GM21737 (cell line): ENCODE measurements at regions not wholly inside any gene's neighbourhood (a gene's known extent, or its start where the extent isn't known, plus 50 kb on each side); places are given as distances from the start of the nearest gene placed in this dataset.

Experiments used
- ATAC-seq: cut with Tn5 transposase; IDR thresholded peaks from one replicate; pipeline ENCODE4 v1.9.1; 2021; ENCODE audit warnings: mild to moderate bottlenecking, moderate library complexity; ENCODE audit not compliant: unreplicated experiment

DNA sequence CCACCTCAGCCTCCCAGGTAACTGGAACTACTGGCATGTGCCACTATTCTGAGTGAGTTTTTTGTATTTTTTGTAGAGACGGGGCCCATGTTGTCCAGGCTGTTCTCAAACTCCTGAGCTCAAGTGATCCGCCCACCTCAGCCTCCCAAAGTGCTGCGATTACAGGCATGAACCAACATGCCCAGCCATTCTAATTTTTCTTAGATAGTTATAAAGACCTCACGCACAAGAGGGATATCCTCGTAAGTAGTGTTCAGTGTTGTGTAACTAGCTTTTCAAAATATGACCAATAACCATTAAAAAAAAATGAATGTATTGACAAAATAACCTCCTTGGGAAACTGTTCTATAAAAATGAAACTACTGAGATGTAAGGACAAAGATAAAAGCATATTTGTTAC lies 90.5 kb upstream of the FERD3L start:
- no peak for ATAC-seq

DNA sequence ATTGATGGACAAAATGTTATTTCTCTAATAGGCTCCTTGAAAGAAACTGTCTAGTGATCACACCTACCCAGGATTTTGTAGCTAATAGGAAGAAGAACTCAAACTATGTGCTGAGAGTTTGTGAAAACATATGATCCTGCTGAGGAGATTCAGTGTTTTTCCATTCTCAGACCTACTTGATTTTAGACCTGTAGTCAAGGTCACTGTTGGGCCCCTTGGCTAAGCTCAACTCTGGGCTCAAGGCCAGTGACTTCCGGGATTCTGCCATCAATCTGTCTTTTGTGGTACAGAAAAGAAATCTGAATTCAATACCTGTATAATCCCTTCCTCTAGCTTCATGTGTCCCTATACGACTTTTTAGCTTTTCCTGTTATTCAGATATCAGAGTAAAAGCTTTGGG lies 79.7 kb upstream of the FERD3L start:
- ATAC-seq: no peak

DNA sequence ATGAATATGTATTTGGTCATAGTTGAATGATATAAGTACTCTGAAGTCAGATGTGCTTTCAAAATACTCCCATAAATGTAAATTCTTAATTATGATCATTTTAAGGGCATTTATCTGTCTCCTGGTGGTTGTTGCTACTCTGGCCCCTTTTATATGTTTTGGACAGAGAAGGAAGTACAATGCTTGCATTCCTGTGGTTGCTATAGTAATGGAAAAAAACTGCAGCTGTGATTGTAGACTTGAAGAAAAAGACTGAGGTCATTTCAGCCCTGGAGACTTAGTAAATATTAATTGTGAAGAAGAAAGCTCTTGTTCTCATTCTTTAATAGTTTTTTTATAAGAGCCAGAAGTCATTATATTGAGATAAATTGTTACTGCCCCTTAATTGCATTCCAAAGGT lies 70.2 kb upstream of the FERD3L start:
- ATAC-seq: no peak

GRCh38 chr7:19213746-19214145 lies 68.5 kb upstream of the FERD3L start:
- ATAC-seq: no peak

- ATAC-seq: no peak
Measured at GRCh38 chr7:19210893-19211413, 65.7 kb upstream of the FERD3L start.

GRCh38 chr7:19209166-19209696 lies 64.0 kb upstream of the FERD3L start:
- ATAC-seq: no peak

- ATAC-seq: no peak
Measured at GRCh38 chr7:19206721-19207120, 61.5 kb upstream of the FERD3L start.

GRCh38 chr7:19203686-19204085 lies 58.5 kb upstream of the FERD3L start:
- no peak for ATAC-seq

DNA sequence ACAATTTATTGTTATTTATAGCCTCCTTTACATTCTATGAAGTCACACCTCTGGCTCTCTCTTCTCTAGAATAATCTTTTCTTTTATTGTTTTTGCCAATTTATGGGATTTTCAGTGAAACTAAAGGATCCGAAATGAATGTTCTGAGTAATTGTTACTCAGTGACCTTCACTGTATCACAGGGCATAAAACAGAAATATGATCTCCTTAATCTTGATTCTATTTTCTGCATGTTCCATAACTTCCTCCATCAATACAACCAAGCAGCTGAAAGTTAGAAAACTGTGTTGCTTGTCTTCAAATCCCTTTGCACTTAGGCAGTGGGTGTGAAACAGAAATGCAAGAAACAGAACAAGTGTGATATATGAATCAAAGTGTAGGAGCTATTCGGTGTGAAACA lies 57.4 kb upstream of the FERD3L start:
- ATAC-seq: no peak
